Gastrocnemius medialis (tissue), 4 donors: ENCODE measurements at regions not wholly inside any gene's neighbourhood (a gene's known extent, or its start where the extent isn't known, plus 50 kb on each side); places are given as distances from the start of the nearest gene placed in this dataset.

Experiments used
- POLR2A ChIP-seq, 2 donors: fragments of 450-650 bp; IDR thresholded peaks; one replicate each; pipeline ENCODE4 v1.6.1; 2017; ENCODE audit warnings: antibody characterized with exemption in 2 of 2, mild to moderate bottlenecking in 2 of 2, moderate library complexity in 2 of 2
- TF ChIP-seq, protein P1 (sequence below), 5 experiments: fragments of 450-650 bp in 3 of 5; fragments of 200-600 bp in 2 of 5; sonication (generic) in 2 of 5; IDR thresholded peaks in 4 of 5; conservative IDR thresholded peaks in 1 of 5; 1 replicate in 4 of 5; 2 replicates in 1 of 5; pipeline ENCODE4 v1.5.1; 2016 to 2019; ENCODE audit warnings: antibody characterized with exemption in 5 of 5, mild to moderate bottlenecking in 3 of 5, moderate library complexity in 3 of 5

DNA sequence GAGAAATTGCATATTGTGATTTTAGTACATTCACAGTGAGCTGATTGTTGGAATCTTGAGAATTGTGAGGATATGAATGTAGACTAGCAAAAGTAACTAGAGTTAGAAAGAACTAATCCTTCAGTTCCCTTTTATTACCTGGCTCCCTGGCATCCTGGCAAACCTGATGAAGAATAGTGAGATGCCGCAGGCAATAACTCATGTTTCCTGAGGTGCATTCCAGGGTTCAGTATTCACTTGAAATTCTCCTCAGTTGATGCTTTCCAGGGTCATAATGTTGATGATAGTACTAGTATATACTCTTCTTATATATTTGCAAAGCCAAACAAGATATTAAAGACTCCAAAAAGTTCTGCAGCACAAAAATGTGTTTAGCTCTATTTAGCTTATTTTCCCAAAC lies 432.1 kb upstream of the CELF4 start:
- no peak for TF ChIP-seq POLR2A (IDR thresholded peaks at IDR 0.05)
- TF ChIP-seq, protein P1, sequence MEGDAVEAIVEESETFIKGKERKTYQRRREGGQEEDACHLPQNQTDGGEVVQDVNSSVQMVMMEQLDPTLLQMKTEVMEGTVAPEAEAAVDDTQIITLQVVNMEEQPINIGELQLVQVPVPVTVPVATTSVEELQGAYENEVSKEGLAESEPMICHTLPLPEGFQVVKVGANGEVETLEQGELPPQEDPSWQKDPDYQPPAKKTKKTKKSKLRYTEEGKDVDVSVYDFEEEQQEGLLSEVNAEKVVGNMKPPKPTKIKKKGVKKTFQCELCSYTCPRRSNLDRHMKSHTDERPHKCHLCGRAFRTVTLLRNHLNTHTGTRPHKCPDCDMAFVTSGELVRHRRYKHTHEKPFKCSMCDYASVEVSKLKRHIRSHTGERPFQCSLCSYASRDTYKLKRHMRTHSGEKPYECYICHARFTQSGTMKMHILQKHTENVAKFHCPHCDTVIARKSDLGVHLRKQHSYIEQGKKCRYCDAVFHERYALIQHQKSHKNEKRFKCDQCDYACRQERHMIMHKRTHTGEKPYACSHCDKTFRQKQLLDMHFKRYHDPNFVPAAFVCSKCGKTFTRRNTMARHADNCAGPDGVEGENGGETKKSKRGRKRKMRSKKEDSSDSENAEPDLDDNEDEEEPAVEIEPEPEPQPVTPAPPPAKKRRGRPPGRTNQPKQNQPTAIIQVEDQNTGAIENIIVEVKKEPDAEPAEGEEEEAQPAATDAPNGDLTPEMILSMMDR (IDR thresholded peaks at IDR 0.05 in 4 of 5, conservative IDR thresholded peaks at IDR 0.05 in 1 of 5): no peak
